HG03378 (cell line): ENCODE measurements at regions not wholly inside any gene's neighbourhood (a gene's known extent, or its start where the extent isn't known, plus 50 kb on each side); places are given as distances from the start of the nearest gene placed in this dataset.

Experiments
- ATAC-seq: cut with Tn5 transposase; IDR thresholded peaks from one replicate; pipeline ENCODE4 v1.9.1; 2021; ENCODE audit warnings: mild to moderate bottlenecking, moderate library complexity; ENCODE audit not compliant: unreplicated experiment

- ATAC-seq = no peak
Observed at GRCh38 chr2:64362562-64363026, 91.4 kb upstream of the LGALSL start.

- no peak for ATAC-seq
Observed at GRCh38 chr2:64363140-64363539, 90.8 kb upstream of the LGALSL start.

- ATAC-seq = no peak
Observed at GRCh38 chr2:64363848-64364247, 90.1 kb upstream of the LGALSL start.

- no peak for ATAC-seq
Observed at GRCh38 chr2:64367444-64368232, 86.3 kb upstream of the LGALSL start.

DNA sequence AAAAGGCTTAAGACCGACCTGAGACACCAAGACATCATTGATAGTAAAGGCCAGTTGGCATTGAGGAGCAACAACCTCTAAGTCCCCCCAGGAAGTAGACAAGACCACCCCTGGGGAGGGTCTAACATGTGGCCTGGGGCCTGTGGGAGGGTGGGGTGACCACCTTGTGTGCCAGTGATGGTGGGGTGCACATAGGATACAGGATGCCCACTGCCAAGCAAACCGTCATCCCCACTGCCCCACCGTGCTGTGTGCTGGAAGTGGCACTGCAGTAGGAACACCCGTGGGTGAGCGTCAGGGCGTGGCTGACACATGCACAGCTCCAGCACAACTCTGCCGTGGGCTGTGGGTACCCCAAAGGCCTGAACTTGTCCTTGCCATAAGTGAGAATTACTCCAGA lies 84.3 kb upstream of the LGALSL start:
- ATAC-seq = no peak

DNA sequence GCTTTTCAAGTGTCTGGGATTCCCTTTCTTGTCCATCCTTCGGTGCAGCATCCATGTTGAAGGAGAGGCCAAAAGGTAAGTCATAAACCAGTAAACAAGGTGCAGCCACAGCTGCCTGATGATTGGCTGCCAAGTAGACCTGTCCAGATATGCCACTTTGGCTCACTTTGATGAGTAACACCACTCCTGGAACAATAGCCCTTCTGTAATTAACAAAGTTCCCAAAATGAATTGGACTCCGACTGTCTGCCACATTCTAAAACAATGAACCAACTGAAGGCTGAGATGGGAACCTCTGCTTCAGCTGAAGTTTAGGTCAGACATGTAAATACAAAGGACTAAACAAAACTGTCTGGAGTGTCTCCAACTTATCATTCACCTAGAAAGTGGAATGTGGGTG lies 82.2 kb upstream of the LGALSL start:
- no peak for ATAC-seq

DNA sequence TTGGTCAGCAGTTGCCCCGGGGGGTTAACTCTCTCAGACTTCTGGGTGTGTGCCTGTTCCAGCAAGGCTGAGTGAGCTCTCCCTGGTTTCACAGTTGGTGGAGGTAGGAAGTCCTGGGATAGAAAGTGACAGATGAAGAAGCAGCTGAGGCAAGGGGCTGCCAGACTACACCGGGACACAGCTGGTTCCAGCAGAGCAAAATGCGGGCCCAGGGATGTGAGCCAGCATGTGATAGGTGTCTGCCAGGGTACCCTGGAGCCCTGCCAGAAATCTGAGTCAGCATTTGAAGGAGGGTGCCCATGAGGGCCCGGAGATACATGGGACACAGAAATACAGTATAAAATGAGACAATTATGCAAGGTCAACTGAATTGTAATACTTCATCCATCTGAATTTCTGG lies 79.3 kb upstream of the LGALSL start:
- no peak for ATAC-seq

GRCh38 chr2:64376926-64377325 lies 77.0 kb upstream of the LGALSL start:
- no peak for ATAC-seq

DNA sequence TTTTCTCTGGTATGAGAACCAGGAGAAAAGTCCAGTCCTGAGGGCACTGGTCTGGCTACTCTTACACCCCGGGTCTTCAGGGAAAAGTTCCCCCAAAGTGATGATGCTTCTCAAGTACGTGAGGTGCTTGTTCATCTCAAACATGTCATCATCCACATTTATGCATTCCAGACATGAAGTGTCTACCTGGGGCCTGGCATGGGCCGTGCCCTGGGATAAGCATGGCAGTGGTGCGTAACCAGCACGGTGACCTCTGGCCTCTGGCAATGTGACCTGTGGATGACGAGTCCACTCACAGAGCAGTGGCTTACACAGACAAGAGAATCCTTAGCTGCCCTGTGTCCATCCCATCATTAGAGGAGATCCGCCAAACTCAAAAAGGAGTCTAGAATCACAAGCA lies 74.8 kb upstream of the LGALSL start:
- no peak for ATAC-seq

GRCh38 chr2:64380853-64381527 lies 73.0 kb upstream of the LGALSL start:
- ATAC-seq = no peak

- ATAC-seq = no peak
Observed at GRCh38 chr2:64383016-64383591, 70.9 kb upstream of the LGALSL start.

DNA sequence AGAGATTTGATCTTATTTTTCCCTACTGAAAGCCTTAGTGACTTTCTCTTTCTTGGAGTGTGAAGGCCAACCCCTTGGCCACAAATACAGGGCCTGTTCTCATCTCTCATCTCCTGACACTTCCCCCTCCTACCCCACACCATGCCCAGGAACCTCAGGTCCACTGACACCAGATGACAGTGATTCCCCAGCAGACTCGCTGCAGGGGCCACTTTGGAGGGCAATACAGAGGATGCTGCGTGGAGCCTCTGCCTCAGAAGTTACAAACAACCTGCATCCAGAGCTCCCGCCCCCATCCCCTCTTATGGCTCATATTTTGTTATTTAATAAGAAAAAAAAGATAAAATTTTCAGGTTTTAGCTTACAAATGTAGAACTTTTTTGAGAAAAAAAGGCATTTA lies 70.1 kb upstream of the LGALSL start:
- ATAC-seq = no peak

DNA sequence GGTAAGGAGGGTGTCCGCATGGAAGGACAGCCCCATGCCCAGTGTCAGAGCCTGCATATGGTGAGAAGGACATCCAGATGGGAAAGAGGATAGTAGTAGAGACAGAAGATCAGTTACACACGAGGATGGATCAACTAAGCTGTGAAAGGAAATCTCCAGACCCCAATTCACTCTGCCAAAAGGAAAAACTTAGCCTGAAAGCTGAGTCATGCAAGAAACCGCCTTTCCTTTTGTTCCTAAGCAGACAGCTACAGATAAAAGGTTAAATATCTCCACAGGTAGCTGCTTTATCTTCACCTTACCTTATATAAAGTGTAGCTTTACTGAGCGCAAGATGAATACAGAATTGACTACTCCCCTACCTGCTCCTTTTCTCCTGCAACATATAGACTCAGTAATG lies 67.3 kb upstream of the LGALSL start:
- ATAC-seq = no peak

DNA sequence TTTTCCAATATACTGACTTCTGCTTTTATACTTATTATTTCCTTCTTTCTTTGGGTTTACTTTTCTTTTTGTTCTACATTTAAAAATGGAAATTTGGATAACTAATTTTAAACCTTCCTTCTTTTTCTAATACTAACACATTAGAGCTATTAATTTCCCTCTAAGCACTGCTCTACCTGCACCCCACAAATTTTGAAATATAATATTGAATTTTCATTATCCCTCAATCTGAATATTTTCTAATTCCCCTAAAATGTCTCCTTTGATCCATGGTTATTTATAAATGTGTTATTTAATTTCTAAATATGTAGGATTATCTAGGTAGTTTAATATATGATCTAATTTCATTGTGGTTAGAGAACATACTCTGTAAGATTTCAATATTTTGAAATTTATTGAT lies 63.4 kb upstream of the LGALSL start:
- no peak for ATAC-seq

GRCh38 chr2:64391424-64391823 lies 62.5 kb upstream of the LGALSL start:
- ATAC-seq = no peak

- no peak for ATAC-seq
Observed at GRCh38 chr2:64391940-64392339, 62.0 kb upstream of the LGALSL start.

DNA sequence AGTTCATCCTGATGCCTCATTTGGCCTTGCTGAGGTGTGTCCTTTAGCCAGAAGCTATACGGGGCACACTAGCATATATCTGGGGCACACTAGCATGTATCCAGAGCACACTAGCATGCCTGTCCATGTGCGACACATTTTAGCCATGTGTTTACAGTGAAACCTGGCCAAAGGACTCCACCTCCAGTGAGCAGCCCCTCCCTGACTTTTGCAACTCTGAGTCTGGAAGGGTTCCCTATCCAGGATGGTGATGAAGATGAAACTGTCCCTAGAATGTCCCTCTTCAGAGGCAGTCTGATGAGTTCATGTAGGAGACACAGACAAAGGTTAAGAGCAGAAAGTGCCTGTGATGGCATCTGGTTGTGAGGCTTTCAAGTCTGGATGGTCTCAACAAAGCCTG lies 61.4 kb upstream of the LGALSL start:
- ATAC-seq = no peak

DNA sequence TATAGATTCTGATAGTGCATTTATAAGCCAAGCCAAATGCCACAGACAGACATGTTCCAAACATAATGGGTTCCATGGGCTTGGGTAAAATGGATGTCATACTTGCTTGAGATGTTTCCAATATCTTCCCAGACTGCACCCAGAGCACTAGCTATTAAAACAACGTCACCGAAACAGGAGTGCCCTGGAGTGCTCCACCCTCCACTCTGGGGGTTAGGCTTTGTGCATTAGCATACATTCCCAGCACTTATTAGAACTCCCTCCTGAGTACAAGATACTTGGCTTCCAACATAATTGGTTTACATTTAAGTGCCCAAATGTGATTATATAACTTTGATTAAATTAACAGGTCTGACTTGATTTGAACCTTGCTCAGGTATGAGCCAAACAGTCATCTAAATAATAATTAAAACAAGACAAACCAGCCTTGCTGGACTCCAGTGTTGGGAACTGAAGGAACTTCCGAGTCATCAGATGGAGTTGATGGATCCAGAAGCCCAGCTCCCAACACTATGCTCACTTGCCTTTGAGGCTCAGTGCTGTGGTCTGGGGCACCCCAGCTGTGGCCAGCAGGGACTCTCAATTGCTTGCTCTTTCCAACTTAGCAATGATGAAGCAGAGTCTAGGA lies 60.5 kb upstream of the LGALSL start:
- no peak for ATAC-seq

GRCh38 chr2:64394153-64394552 lies 59.8 kb upstream of the LGALSL start:
- no peak for ATAC-seq

- no peak for ATAC-seq
Observed at GRCh38 chr2:64396001-64396400, 58.0 kb upstream of the LGALSL start.

- ATAC-seq = no peak
Observed at GRCh38 chr2:64396551-64396950, 57.4 kb upstream of the LGALSL start.
